Mammary epithelial cell (primary cell): ENCODE measurements at regions not wholly inside any gene's neighbourhood (a gene's known extent, or its start where the extent isn't known, plus 50 kb on each side); places are given as distances from the start of the nearest gene placed in this dataset.

Experiments used
- CTCF ChIP-seq, 2 donors: IDR thresholded peaks in 1 of 2; conservative IDR thresholded peaks in 1 of 2; 2 replicates each; pipeline ENCODE4 v1.5.1; 2011 to 2012; ENCODE audit warnings: inconsistent platforms in 2 of 2, low read length in 2 of 2, mild to moderate bottlenecking in 2 of 2, control low read depth in 1 of 2, low read depth in 1 of 2; ENCODE audit not compliant: insufficient read depth in 1 of 2; ENCODE audit errors: extremely low read depth in 1 of 2
- EZH2 ChIP-seq: IDR thresholded peaks from 2 replicates; pipeline ENCODE4 v1.6.1; 2012; ENCODE audit warnings: low read length, inconsistent platforms, borderline replicate concordance

DNA sequence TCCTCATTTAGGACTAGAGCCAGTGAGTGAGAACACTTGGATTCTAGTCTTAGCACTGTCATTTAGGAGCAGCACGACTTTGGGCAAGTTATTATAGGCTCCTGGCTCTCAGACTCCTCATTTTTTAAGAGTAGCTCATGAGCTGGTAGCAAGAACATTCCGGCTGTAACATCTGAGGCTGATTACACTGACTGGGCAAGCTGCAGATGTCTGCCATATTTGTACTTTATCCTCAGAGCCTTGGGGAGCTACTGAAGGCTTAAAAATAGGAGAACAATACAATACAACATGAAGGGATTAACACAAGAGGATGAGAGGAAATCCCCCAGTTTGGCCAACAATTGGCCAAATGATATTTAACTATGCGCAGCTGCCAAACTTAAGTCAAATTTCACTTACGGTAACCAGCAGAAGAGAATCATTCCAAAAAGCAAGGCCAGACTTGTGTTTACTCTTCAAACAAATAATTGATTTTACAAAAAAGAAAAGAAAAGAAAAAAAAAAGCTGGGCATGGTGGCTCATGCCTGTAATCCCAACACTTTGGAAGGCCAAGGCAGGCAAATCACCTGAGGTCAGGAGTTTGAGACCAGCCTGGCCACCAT, 113.1 kb upstream of the ARHGAP42 start:
- no peak for TF ChIP-seq EZH2
- TF ChIP-seq CTCF (conservative IDR thresholded peaks at IDR 0.05 in 1 of 2, IDR thresholded peaks at IDR 0.05 in 1 of 2; ENCODE audit: extremely low read depth in 1 of 2, insufficient read depth in 1 of 2, low read depth in 1 of 2, low read length in 2 of 2): no peak
